ENCODE measurements at regions not wholly inside any gene's neighbourhood (a gene's known extent, or its start where the extent isn't known, plus 50 kb on each side); places are given as distances from the start of the nearest gene placed in this dataset.

- H3K4me3 Mint-ChIP-seq, result no peak overlapping the region
- no peak for DNase-seq (ENCODE audit: low read depth, low spot score)
- H3K4me1 Mint-ChIP-seq, result peaks cover 15% of the 10 kb centered on the region
- no peaks in the 10 kb centered on the region for H3K9me3 Mint-ChIP-seq
- H3K27me3 Mint-ChIP-seq (ENCODE audit: low read depth), result no peaks in the 10 kb centered on the region
- no peak overlapping the region for H3K27ac Mint-ChIP-seq (ENCODE audit: unreplicated experiment)
- no peaks in the 10 kb centered on the region for H3K36me3 Mint-ChIP-seq (ENCODE audit: low read depth)
- TF ChIP-seq CTCF (conservative IDR thresholded peaks at IDR 0.05), result no peak
Observed at GRCh38 chr14:30419037-30419436, 139.9 kb upstream of the G2E3 start.

- no peak for TF ChIP-seq CTCF (conservative IDR thresholded peaks at IDR 0.05)
- Mint-ChIP-seq H3K27ac (ENCODE audit: unreplicated experiment) (no peak overlapping the region), H3K36me3 (ENCODE audit: low read depth) (no peaks in the 10 kb centered on the region), H3K9me3 (no peaks in the 10 kb centered on the region), H3K4me3 (no peak overlapping the region), H3K27me3 (ENCODE audit: low read depth) (no peaks in the 10 kb centered on the region), H3K4me1 (peaks cover 9% of the 10 kb centered on the region)
- no peak for DNase-seq (ENCODE audit: low read depth, low spot score)
Observed at GRCh38 chr14:30420515-30420914, 138.4 kb upstream of the G2E3 start.

- H3K36me3 Mint-ChIP-seq (ENCODE audit: low read depth), result no peaks in the 10 kb centered on the region
- H3K27me3 Mint-ChIP-seq (ENCODE audit: low read depth), result no peaks in the 10 kb centered on the region
- DNase-seq (ENCODE audit: low read depth, low spot score), result no peak
- H3K9me3 Mint-ChIP-seq, result peaks cover 7% of the 10 kb centered on the region
- no peaks in the 10 kb centered on the region for H3K4me1 Mint-ChIP-seq
- TF ChIP-seq CTCF (conservative IDR thresholded peaks at IDR 0.05), result no peak
- no peak overlapping the region for H3K4me3 Mint-ChIP-seq
- no peak overlapping the region for H3K27ac Mint-ChIP-seq (ENCODE audit: unreplicated experiment)
Observed at GRCh38 chr14:30426463-30426862, 132.5 kb upstream of the G2E3 start.

GRCh38 chr14:30427401-30427800, 131.6 kb upstream of the G2E3 start:
- no peak for DNase-seq (ENCODE audit: low read depth, low spot score)
- H3K36me3 Mint-ChIP-seq (ENCODE audit: low read depth), result no peaks in the 10 kb centered on the region
- H3K27ac Mint-ChIP-seq (ENCODE audit: unreplicated experiment), result no peak overlapping the region
- peaks cover 7% of the 10 kb centered on the region for H3K9me3 Mint-ChIP-seq
- H3K4me1 Mint-ChIP-seq, result peaks cover 3% of the 10 kb centered on the region
- H3K4me3 Mint-ChIP-seq, result no peak overlapping the region
- TF ChIP-seq CTCF (conservative IDR thresholded peaks at IDR 0.05), result no peak
- H3K27me3 Mint-ChIP-seq (ENCODE audit: low read depth), result no peaks in the 10 kb centered on the region

- TF ChIP-seq CTCF (conservative IDR thresholded peaks at IDR 0.05), result no peak
- Mint-ChIP-seq H3K27me3 (ENCODE audit: low read depth) (no peaks in the 10 kb centered on the region), H3K36me3 (ENCODE audit: low read depth) (no peaks in the 10 kb centered on the region), H3K27ac (ENCODE audit: unreplicated experiment) (no peak overlapping the region), H3K4me1 (peaks cover 8% of the 10 kb centered on the region), H3K9me3 (peaks cover 7% of the 10 kb centered on the region), H3K4me3 (no peak overlapping the region)
- no peak for DNase-seq (ENCODE audit: low read depth, low spot score)
Observed at GRCh38 chr14:30427846-30428245, 131.1 kb upstream of the G2E3 start.

- no peak for DNase-seq (ENCODE audit: low read depth, low spot score)
- peaks cover 21% of the 10 kb centered on the region for H3K4me1 Mint-ChIP-seq
- H3K27me3 Mint-ChIP-seq (ENCODE audit: low read depth), result no peaks in the 10 kb centered on the region
- H3K4me3 Mint-ChIP-seq, result no peak overlapping the region
- H3K9me3 Mint-ChIP-seq, result peaks cover 7% of the 10 kb centered on the region
- TF ChIP-seq CTCF (conservative IDR thresholded peaks at IDR 0.05), result no peak
- H3K27ac Mint-ChIP-seq (ENCODE audit: unreplicated experiment), result no peak overlapping the region
- H3K36me3 Mint-ChIP-seq (ENCODE audit: low read depth), result no peaks in the 10 kb centered on the region
Observed at GRCh38 chr14:30431552-30431951, 127.4 kb upstream of the G2E3 start.
